Keratinocyte (primary cell): ENCODE measurements at regions not wholly inside any gene's neighbourhood (a gene's known extent, or its start where the extent isn't known, plus 50 kb on each side); places are given as distances from the start of the nearest gene placed in this dataset.

Experiments
- DNase-seq: peaks from one replicate; pipeline ENCODE4 v3.0.0-alpha.2; 2011; ENCODE audit warnings: low read depth, missing footprints, low spot score
- FAIRE-seq: peaks from 2 replicates; lab custom pipeline; 2011; peaks lifted over from hg19 to GRCh38; lab: Jason Lieb, UNC
- H2AFZ ChIP-seq: 2 replicates; pipeline ENCODE4 v1.6.0; 2012; ENCODE audit warnings: low read length, control low read depth, inconsistent platforms; ENCODE audit not compliant: control insufficient read depth
- H3K27ac ChIP-seq: 2 replicates; pipeline ENCODE4 v1.5.1; 2011; ENCODE audit warnings: low read length; ENCODE audit not compliant: control insufficient read depth, insufficient read depth
- H3K27me3 ChIP-seq: 3 replicates; pipeline ENCODE4 v1.6.0; 2011; ENCODE audit warnings: low read length; ENCODE audit not compliant: control insufficient read depth, insufficient read depth; ENCODE audit errors: extremely low read depth
- H3K36me3 ChIP-seq, 2 experiments: 2 replicates in 1 of 2; 3 replicates in 1 of 2; pipeline ENCODE4 v1.5.1; 2011; ENCODE audit warnings: low read length in 2 of 2, mild to moderate bottlenecking in 1 of 2; ENCODE audit not compliant: control insufficient read depth in 2 of 2, insufficient read depth in 2 of 2; ENCODE audit errors: extremely low read depth in 1 of 2
- H3K4me1 ChIP-seq: 3 replicates; pipeline ENCODE4 v1.5.1; 2011; ENCODE audit warnings: low read length; ENCODE audit not compliant: control insufficient read depth, insufficient read depth; ENCODE audit errors: extremely low read depth
- H3K4me2 ChIP-seq: 3 replicates; pipeline ENCODE4 v1.6.0; 2011; ENCODE audit warnings: low read depth, low read length; ENCODE audit not compliant: control insufficient read depth, insufficient read depth; ENCODE audit errors: extremely low read depth
- H3K4me3 ChIP-seq, 3 experiments: fragments of 200-600 bp in 1 of 3; sonication (generic) in 1 of 3; 2 replicates in 2 of 3; 3 replicates in 1 of 3; pipeline ENCODE4 v1.5.1; 2011 to 2016; ENCODE audit warnings: low read length in 3 of 3, mild to moderate bottlenecking in 3 of 3, control low read depth in 2 of 3, inconsistent platforms in 1 of 3, low read depth in 1 of 3, mixed read lengths in 1 of 3, mixed run types in 1 of 3, moderate library complexity in 1 of 3; ENCODE audit not compliant: control insufficient read depth in 2 of 3, insufficient read depth in 2 of 3; ENCODE audit errors: extremely low read depth in 1 of 3
- H3K79me2 ChIP-seq: 2 replicates; pipeline ENCODE4 v1.6.0; 2012; ENCODE audit warnings: low read length; ENCODE audit not compliant: control insufficient read depth, insufficient read depth
- H3K9ac ChIP-seq: 3 replicates; pipeline ENCODE4 v1.6.0; 2011; ENCODE audit warnings: low read length; ENCODE audit not compliant: control insufficient read depth, insufficient read depth; ENCODE audit errors: extremely low read depth
- H3K9me1 ChIP-seq: 3 replicates; pipeline ENCODE4 v1.6.0; 2011; ENCODE audit warnings: low read length; ENCODE audit not compliant: control insufficient read depth, insufficient read depth; ENCODE audit errors: extremely low read depth
- H3K9me3 ChIP-seq: 2 replicates; pipeline ENCODE4 v1.5.1; 2012; ENCODE audit warnings: low read depth, low read length; ENCODE audit not compliant: control insufficient read depth
- H4K20me1 ChIP-seq: 3 replicates; pipeline ENCODE4 v1.6.0; 2011; ENCODE audit warnings: low read length; ENCODE audit not compliant: control insufficient read depth, insufficient read depth; ENCODE audit errors: extremely low read depth
- EZH2 ChIP-seq: IDR thresholded peaks from one replicate; pipeline ENCODE4 v1.6.1; 2012; ENCODE audit warnings: inconsistent platforms, mild to moderate bottlenecking, low read length, moderate library complexity
- dilution Hi-C: fragments of 300-500 bp; cut with MboI; formaldehyde crosslinking; loops from one replicate; pipeline ENCODE4 v1.7.0; 2020; ENCODE audit warnings: low sequenced_read_pairs; ENCODE audit not compliant: extremely low pct_ligation_motif_present
- TF ChIP-seq, protein P1 (sequence below), 3 experiments: IDR thresholded peaks in 1 of 3; conservative IDR thresholded peaks in 1 of 3; optimal IDR thresholded peaks in 1 of 3; 2 replicates in 2 of 3; 3 replicates in 1 of 3; pipeline versions ENCODE3 to v1.5.1; 2011; ENCODE audit warnings: low read length in 3 of 3, mild to moderate bottlenecking in 3 of 3, moderate library complexity in 2 of 3, control low read depth in 1 of 3, inconsistent platforms in 1 of 3; ENCODE audit not compliant: insufficient read depth in 2 of 3; ENCODE audit errors: extremely low read depth in 1 of 3

DNA sequence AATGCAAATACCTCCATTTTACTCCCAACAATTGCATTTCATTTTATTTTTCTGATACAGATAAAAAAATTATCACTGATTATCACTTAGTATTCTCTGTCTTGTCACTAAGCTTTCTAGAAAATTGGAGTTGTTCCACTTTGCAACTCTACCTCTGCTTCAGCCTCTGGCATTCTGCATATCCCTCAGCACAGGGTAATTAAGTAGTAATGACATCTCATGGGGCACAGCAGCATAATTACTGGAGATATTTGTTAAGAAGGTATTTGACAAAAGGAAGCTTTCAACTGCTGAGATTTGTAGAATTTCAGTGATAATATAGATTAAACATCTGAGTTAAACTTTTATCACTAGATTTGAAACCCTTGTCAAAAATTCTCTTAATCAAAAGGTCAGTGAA is 446.2 kb downstream of the HTR1A start:
- no peaks in the 10 kb centered on the region for H4K20me1 ChIP-seq
- dilution Hi-C loops = no loop called here
- H3K9ac ChIP-seq = no peak overlapping the region
- no peaks in the 10 kb centered on the region for H3K79me2 ChIP-seq
- no peak overlapping the region for H3K4me2 ChIP-seq
- no peak for FAIRE-seq
- no peak overlapping the region for H3K27ac ChIP-seq
- TF ChIP-seq, protein P1, sequence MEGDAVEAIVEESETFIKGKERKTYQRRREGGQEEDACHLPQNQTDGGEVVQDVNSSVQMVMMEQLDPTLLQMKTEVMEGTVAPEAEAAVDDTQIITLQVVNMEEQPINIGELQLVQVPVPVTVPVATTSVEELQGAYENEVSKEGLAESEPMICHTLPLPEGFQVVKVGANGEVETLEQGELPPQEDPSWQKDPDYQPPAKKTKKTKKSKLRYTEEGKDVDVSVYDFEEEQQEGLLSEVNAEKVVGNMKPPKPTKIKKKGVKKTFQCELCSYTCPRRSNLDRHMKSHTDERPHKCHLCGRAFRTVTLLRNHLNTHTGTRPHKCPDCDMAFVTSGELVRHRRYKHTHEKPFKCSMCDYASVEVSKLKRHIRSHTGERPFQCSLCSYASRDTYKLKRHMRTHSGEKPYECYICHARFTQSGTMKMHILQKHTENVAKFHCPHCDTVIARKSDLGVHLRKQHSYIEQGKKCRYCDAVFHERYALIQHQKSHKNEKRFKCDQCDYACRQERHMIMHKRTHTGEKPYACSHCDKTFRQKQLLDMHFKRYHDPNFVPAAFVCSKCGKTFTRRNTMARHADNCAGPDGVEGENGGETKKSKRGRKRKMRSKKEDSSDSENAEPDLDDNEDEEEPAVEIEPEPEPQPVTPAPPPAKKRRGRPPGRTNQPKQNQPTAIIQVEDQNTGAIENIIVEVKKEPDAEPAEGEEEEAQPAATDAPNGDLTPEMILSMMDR (optimal IDR thresholded peaks at IDR 0.05 in 1 of 3, IDR thresholded peaks at IDR 0.05 in 1 of 3, conservative IDR thresholded peaks at IDR 0.05 in 1 of 3; ENCODE audit: extremely low read depth in 1 of 3, insufficient read depth in 2 of 3, low read length in 3 of 3) = no peak
- TF ChIP-seq EZH2 = no peak
- no peaks in the 10 kb centered on the region for H3K36me3 ChIP-seq
- no peak for DNase-seq
- no peak overlapping the region for H3K4me3 ChIP-seq
- H3K4me1 ChIP-seq = no peaks in the 10 kb centered on the region
- H2AFZ ChIP-seq = no peak overlapping the region
- no peaks in the 10 kb centered on the region for H3K9me3 ChIP-seq
- H3K9me1 ChIP-seq = no peaks in the 10 kb centered on the region
- H3K27me3 ChIP-seq = no peaks in the 10 kb centered on the region

DNA sequence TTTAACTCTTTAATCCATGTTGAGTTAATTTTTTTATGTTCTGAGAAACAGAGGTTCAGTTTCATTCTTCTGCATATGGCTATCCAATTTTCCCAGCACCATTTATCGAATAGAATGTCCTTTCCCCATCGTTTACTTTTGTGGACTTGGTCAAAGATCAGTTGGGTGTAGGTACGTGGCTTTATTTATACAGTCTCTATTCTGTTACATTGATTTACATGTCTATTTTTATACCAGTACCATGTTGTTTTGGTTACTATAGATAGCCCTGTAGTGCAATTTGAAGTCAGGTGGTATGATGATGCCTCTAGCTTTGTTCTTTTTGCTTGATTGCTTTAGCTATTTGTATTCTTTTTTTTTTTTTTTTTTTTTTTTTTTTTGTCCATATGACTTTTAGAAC is 462.0 kb downstream of the HTR1A start:
- no peak for DNase-seq
- H3K4me2 ChIP-seq = no peak overlapping the region
- H3K36me3 ChIP-seq = no peaks in the 10 kb centered on the region
- FAIRE-seq = no peak
- H3K4me1 ChIP-seq = no peaks in the 10 kb centered on the region
- H3K9me3 ChIP-seq = no peaks in the 10 kb centered on the region
- no peak overlapping the region for H3K4me3 ChIP-seq
- TF ChIP-seq, protein P1 (optimal IDR thresholded peaks at IDR 0.05 in 1 of 3, IDR thresholded peaks at IDR 0.05 in 1 of 3, conservative IDR thresholded peaks at IDR 0.05 in 1 of 3; ENCODE audit: extremely low read depth in 1 of 3, insufficient read depth in 2 of 3, low read length in 3 of 3) = no peak
- TF ChIP-seq EZH2 = no peak
- H3K27me3 ChIP-seq = no peaks in the 10 kb centered on the region
- dilution Hi-C loops = no loop called here
- no peak overlapping the region for H3K27ac ChIP-seq
- no peaks in the 10 kb centered on the region for H3K9me1 ChIP-seq
- H3K79me2 ChIP-seq = no peaks in the 10 kb centered on the region
- H2AFZ ChIP-seq = no peak overlapping the region
- H3K9ac ChIP-seq = no peak overlapping the region
- H4K20me1 ChIP-seq = no peaks in the 10 kb centered on the region
